H9 (cell line): ENCODE measurements at regions not wholly inside any gene's neighbourhood (a gene's known extent, or its start where the extent isn't known, plus 50 kb on each side); places are given as distances from the start of the nearest gene placed in this dataset.

ENCODE experiments used
- DNase-seq: peaks from one replicate; pipeline ENCODE4 v3.0.0-alpha.2; 2017
- H2AFZ ChIP-seq: one replicate; pipeline ENCODE4 v1.6.1; 2013; ENCODE audit warnings: mild to moderate bottlenecking, low read length, control low read depth, moderate library complexity
- H2AK5ac ChIP-seq: 2 replicates; pipeline ENCODE4 v1.6.1; 2013; ENCODE audit warnings: low read length, control low read depth, mixed read lengths; ENCODE audit not compliant: insufficient read length
- H2BK120ac ChIP-seq: one replicate; pipeline ENCODE4 v1.6.1; 2013; ENCODE audit warnings: low read depth, mild to moderate bottlenecking, low read length, control low read depth, inconsistent platforms; ENCODE audit not compliant: poor library complexity, severe bottlenecking
- H2BK12ac ChIP-seq: 2 replicates; pipeline ENCODE4 v1.6.1; 2013; ENCODE audit warnings: low read length, control low read depth, mixed read lengths, low read depth; ENCODE audit not compliant: insufficient read length
- H2BK15ac ChIP-seq: 2 replicates; pipeline ENCODE4 v1.6.1; 2013; ENCODE audit warnings: low read depth, low read length, control low read depth
- H2BK20ac ChIP-seq: one replicate; pipeline ENCODE4 v1.6.1; 2013; ENCODE audit warnings: low read depth, mild to moderate bottlenecking, low read length, control low read depth, inconsistent platforms; ENCODE audit not compliant: poor library complexity, severe bottlenecking
- H2BK5ac ChIP-seq: 2 replicates; pipeline ENCODE4 v1.6.1; 2013; ENCODE audit warnings: low read length, control low read depth, mixed read lengths; ENCODE audit not compliant: insufficient read length
- H3K14ac ChIP-seq: 2 replicates; pipeline ENCODE4 v1.6.1; 2013; ENCODE audit warnings: low read length, control low read depth; ENCODE audit not compliant: insufficient read depth
- H3K18ac ChIP-seq: 2 replicates; pipeline ENCODE4 v1.6.1; 2013; ENCODE audit warnings: low read depth, mild to moderate bottlenecking, mixed read lengths, low read length, control low read depth; ENCODE audit not compliant: insufficient read length
- H3K23ac ChIP-seq: 2 replicates; pipeline ENCODE4 v1.6.1; 2013; ENCODE audit warnings: low read length, control low read depth, mixed read lengths, low read depth; ENCODE audit not compliant: insufficient read length
- H3K23me2 ChIP-seq: 2 replicates; pipeline ENCODE4 v1.6.1; 2013; ENCODE audit warnings: low read depth, mild to moderate bottlenecking, mixed read lengths, low read length, control low read depth; ENCODE audit not compliant: insufficient read length, poor library complexity, severe bottlenecking
- H3K27ac ChIP-seq: 2 replicates; pipeline ENCODE4 v1.5.1; 2013; ENCODE audit warnings: low read length, control low read depth, mixed read lengths, low read depth; ENCODE audit not compliant: insufficient read length
- H3K27me3 ChIP-seq: 2 replicates; pipeline ENCODE4 v1.6.1; 2013; ENCODE audit warnings: low read length, control low read depth, inconsistent platforms; ENCODE audit not compliant: insufficient read depth
- H3K4ac ChIP-seq: 2 replicates; pipeline ENCODE4 v1.6.1; 2013; ENCODE audit warnings: low read depth, mild to moderate bottlenecking, control low read depth, inconsistent platforms, low read length, moderate library complexity
- H3K4me1 ChIP-seq: 2 replicates; pipeline ENCODE4 v1.6.1; 2013; ENCODE audit warnings: low read length, control low read depth, inconsistent platforms; ENCODE audit not compliant: insufficient read depth
- H3K4me2 ChIP-seq: 2 replicates; pipeline ENCODE4 v1.6.1; 2013; ENCODE audit warnings: low read length, control low read depth, mixed read lengths; ENCODE audit not compliant: insufficient read length, insufficient read depth
- H3K56ac ChIP-seq: 2 replicates; pipeline ENCODE4 v1.6.1; 2013; ENCODE audit warnings: low read depth, mild to moderate bottlenecking, mixed read lengths, low read length, control low read depth; ENCODE audit not compliant: insufficient read length
- H3K79me1 ChIP-seq: 2 replicates; pipeline ENCODE4 v1.6.1; 2013; ENCODE audit warnings: low read depth, mild to moderate bottlenecking, moderate library complexity, low read length, control low read depth, inconsistent platforms; ENCODE audit not compliant: insufficient read depth, poor library complexity, severe bottlenecking
- H3K79me2 ChIP-seq: 2 replicates; pipeline ENCODE4 v1.6.1; 2013; ENCODE audit warnings: low read length, control low read depth, inconsistent platforms; ENCODE audit not compliant: insufficient read depth
- H3K9ac ChIP-seq: 2 replicates; pipeline ENCODE4 v1.6.1; 2013; ENCODE audit warnings: low read length, control low read depth, mixed read lengths; ENCODE audit not compliant: insufficient read length; ENCODE audit errors: extremely low read depth
- H3K9me3 ChIP-seq: one replicate; pipeline ENCODE4 v1.6.1; 2013; ENCODE audit warnings: low read depth, low read length, inconsistent platforms; ENCODE audit not compliant: control insufficient read depth
- H3T11ph ChIP-seq: one replicate; pipeline ENCODE4 v1.6.1; 2013; ENCODE audit warnings: mild to moderate bottlenecking, low read length, control low read depth, inconsistent platforms
- H4K20me1 ChIP-seq: one replicate; pipeline ENCODE4 v1.6.1; 2013; ENCODE audit not compliant: control insufficient read depth, insufficient read length, insufficient read depth
- H4K5ac ChIP-seq: 2 replicates; pipeline ENCODE4 v1.6.1; 2013; ENCODE audit warnings: low read depth, mild to moderate bottlenecking, mixed read lengths, low read length, control low read depth; ENCODE audit not compliant: insufficient read length
- H4K8ac ChIP-seq: replicated peaks from 2 replicates; pipeline ENCODE4 v1.6.1; 2013; ENCODE audit warnings: low read length, control low read depth, mixed read lengths, low read depth; ENCODE audit not compliant: insufficient read length
- H4K91ac ChIP-seq: 2 replicates; pipeline ENCODE4 v1.6.1; 2013; ENCODE audit warnings: low read depth, mild to moderate bottlenecking, moderate library complexity, mixed read lengths, low read length, control low read depth; ENCODE audit not compliant: insufficient read length
- H3K27ac Mint-ChIP-seq, 3 experiments: 2 replicates in 2 of 3; 3 replicates in 1 of 3; pipeline ENCODE4 v1.8.0; 2020 to 2021; ENCODE audit warnings: mixed read lengths in 3 of 3, mild to moderate bottlenecking in 1 of 3, moderate library complexity in 1 of 3
- H3K27me3 Mint-ChIP-seq: 2 replicates; pipeline ENCODE4 v1.8.0; 2021; ENCODE audit warnings: low read depth, mild to moderate bottlenecking, moderate library complexity, mixed read lengths
- H3K36me3 Mint-ChIP-seq, 3 experiments: 2 replicates in 2 of 3; 3 replicates in 1 of 3; pipeline ENCODE4 v1.8.0; 2020 to 2021; ENCODE audit warnings: low read depth in 3 of 3, mixed read lengths in 3 of 3; ENCODE audit not compliant: insufficient read depth in 1 of 3
- H3K4me1 Mint-ChIP-seq, 2 experiments: 2 replicates each; pipeline ENCODE4 v1.8.0; 2020; ENCODE audit warnings: mixed read lengths in 2 of 2
- H3K4me3 Mint-ChIP-seq, 2 experiments: 2 replicates in 1 of 2; 3 replicates in 1 of 2; pipeline ENCODE4 v1.8.0; 2020 to 2021; ENCODE audit warnings: mild to moderate bottlenecking in 2 of 2, mixed read lengths in 2 of 2, moderate library complexity in 1 of 2
- H3K9me3 Mint-ChIP-seq, 2 experiments: 2 replicates in 1 of 2; 3 replicates in 1 of 2; pipeline ENCODE4 v1.8.0; 2020; ENCODE audit warnings: mild to moderate bottlenecking in 2 of 2, mixed read lengths in 2 of 2, moderate library complexity in 1 of 2
- TF ChIP-seq, protein P1 (sequence below): fragments of 200-600 bp; sonication (generic); conservative IDR thresholded peaks from 3 replicates; pipeline ENCODE4 v1.8.0; 2021; ENCODE audit warnings: antibody characterized with exemption, mild to moderate bottlenecking

DNA sequence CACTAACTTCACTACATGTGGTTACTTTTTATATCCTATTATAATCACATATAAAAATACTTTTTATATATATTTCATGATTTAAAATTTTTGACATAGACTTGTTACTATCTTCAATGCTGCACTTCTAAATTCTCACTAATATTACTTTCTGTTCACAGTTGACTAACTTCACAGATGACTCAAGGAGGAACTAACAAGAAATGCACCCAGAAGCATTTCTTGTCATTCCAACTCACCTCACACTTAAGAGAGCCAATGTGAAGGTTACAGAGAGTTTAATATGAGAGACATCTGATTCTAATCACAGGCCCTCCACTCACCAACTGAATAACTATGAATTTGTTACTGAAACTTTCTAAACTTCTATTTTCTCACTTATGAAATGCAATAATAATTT lies 399.8 kb upstream of the SLC8A1 start:
- Histone ChIP-seq H2BK12ac (no peak overlapping the region), H2AK5ac (no peak overlapping the region), H2BK5ac (no peak overlapping the region), H3K4me1 (no peaks in the 10 kb centered on the region), H3K23me2 (no peaks in the 10 kb centered on the region), H3K9ac (no peak overlapping the region), H3K18ac (no peak overlapping the region), H3K79me1 (no peaks in the 10 kb centered on the region), H2BK20ac (no peak overlapping the region), H3K56ac (no peak overlapping the region), H2AFZ (no peak overlapping the region), H3K27ac (no peak overlapping the region), H3K9me3 (no peaks in the 10 kb centered on the region), H2BK120ac (no peak overlapping the region), H4K5ac (no peak overlapping the region), H2BK15ac (no peak overlapping the region), H3K27me3 (no peaks in the 10 kb centered on the region), H3T11ph (no peak overlapping the region), H4K91ac (no peak overlapping the region), H3K79me2 (no peaks in the 10 kb centered on the region), H4K8ac (no peak overlapping the region), H3K4me2 (no peak overlapping the region), H4K20me1 (no peaks in the 10 kb centered on the region), H3K14ac (no peak overlapping the region), H3K4ac (no peak overlapping the region), H3K23ac (no peak overlapping the region)
- Mint-ChIP-seq H3K4me3 (no peak overlapping the region), H3K27me3 (no peaks in the 10 kb centered on the region), H3K27ac (no peak overlapping the region), H3K4me1 (no peaks in the 10 kb centered on the region), H3K36me3 (no peaks in the 10 kb centered on the region), H3K9me3 (peaks cover 2 to 4% of the 10 kb centered on the region in 2 experiments; a peak in 3 of 5 replicates)
- TF ChIP-seq, protein P1, sequence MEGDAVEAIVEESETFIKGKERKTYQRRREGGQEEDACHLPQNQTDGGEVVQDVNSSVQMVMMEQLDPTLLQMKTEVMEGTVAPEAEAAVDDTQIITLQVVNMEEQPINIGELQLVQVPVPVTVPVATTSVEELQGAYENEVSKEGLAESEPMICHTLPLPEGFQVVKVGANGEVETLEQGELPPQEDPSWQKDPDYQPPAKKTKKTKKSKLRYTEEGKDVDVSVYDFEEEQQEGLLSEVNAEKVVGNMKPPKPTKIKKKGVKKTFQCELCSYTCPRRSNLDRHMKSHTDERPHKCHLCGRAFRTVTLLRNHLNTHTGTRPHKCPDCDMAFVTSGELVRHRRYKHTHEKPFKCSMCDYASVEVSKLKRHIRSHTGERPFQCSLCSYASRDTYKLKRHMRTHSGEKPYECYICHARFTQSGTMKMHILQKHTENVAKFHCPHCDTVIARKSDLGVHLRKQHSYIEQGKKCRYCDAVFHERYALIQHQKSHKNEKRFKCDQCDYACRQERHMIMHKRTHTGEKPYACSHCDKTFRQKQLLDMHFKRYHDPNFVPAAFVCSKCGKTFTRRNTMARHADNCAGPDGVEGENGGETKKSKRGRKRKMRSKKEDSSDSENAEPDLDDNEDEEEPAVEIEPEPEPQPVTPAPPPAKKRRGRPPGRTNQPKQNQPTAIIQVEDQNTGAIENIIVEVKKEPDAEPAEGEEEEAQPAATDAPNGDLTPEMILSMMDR, result no peak
- no peak for DNase-seq
